ENCODE measurements at regions not wholly inside any gene's neighbourhood (a gene's known extent, or its start where the extent isn't known, plus 50 kb on each side); places are given as distances from the start of the nearest gene placed in this dataset.

GRCh38 chr7:121689749-121690148 lies 183.2 kb upstream of the PTPRZ1 start:
- DNase-seq (ENCODE audit: low read depth, low spot score) (no peak), FAIRE-seq (peak; percentile 43)
- H3K9ac ChIP-seq (ENCODE audit: control insufficient read depth, extremely low read depth, insufficient read depth, low read length): no peak overlapping the region
- H3K9me3 ChIP-seq (ENCODE audit: control insufficient read depth, low read depth, low read length): no peaks in the 10 kb centered on the region
- no peaks in the 10 kb centered on the region for H3K36me3 ChIP-seq (ENCODE audit: control insufficient read depth in 2 of 2, extremely low read depth in 1 of 2, insufficient read depth in 2 of 2, low read length in 2 of 2)
- no peaks in the 10 kb centered on the region for H3K4me1 ChIP-seq (ENCODE audit: control insufficient read depth, extremely low read depth, insufficient read depth, low read length)
- no peak overlapping the region for H3K27ac ChIP-seq (ENCODE audit: control insufficient read depth, insufficient read depth, low read length)
- TF ChIP-seq EZH2 (IDR thresholded peaks at IDR 0.05; ENCODE audit: low read length) (no peak), CTCF (optimal IDR thresholded peaks at IDR 0.05 in 1 of 3, IDR thresholded peaks at IDR 0.05 in 1 of 3, conservative IDR thresholded peaks at IDR 0.05 in 1 of 3; ENCODE audit: extremely low read depth in 1 of 3, insufficient read depth in 2 of 3, low read length in 3 of 3) (no peak)
- dilution Hi-C loops (cut with MboI; ENCODE audit: extremely low pct_ligation_motif_present, low sequenced_read_pairs): no loop called here
- H3K4me3 ChIP-seq (ENCODE audit: control insufficient read depth in 2 of 3, extremely low read depth in 1 of 3, insufficient read depth in 2 of 3, low read depth in 1 of 3, low read length in 3 of 3): no peak overlapping the region
- H4K20me1 ChIP-seq (ENCODE audit: control insufficient read depth, extremely low read depth, insufficient read depth, low read length): no peaks in the 10 kb centered on the region
- no peaks in the 10 kb centered on the region for H3K27me3 ChIP-seq (ENCODE audit: control insufficient read depth, extremely low read depth, insufficient read depth, low read length)
- no peak overlapping the region for H2AFZ ChIP-seq (ENCODE audit: control insufficient read depth, low read length)
- H3K79me2 ChIP-seq (ENCODE audit: control insufficient read depth, insufficient read depth, low read length): no peaks in the 10 kb centered on the region
- no peaks in the 10 kb centered on the region for H3K9me1 ChIP-seq (ENCODE audit: control insufficient read depth, extremely low read depth, insufficient read depth, low read length)
- H3K4me2 ChIP-seq (ENCODE audit: control insufficient read depth, extremely low read depth, insufficient read depth, low read depth, low read length): no peak overlapping the region

- H3K79me2 ChIP-seq (ENCODE audit: control insufficient read depth, insufficient read depth, low read length): no peaks in the 10 kb centered on the region
- no peak overlapping the region for H3K9ac ChIP-seq (ENCODE audit: control insufficient read depth, extremely low read depth, insufficient read depth, low read length)
- H3K4me3 ChIP-seq (ENCODE audit: control insufficient read depth in 2 of 3, extremely low read depth in 1 of 3, insufficient read depth in 2 of 3, low read depth in 1 of 3, low read length in 3 of 3): no peak overlapping the region
- H3K9me1 ChIP-seq (ENCODE audit: control insufficient read depth, extremely low read depth, insufficient read depth, low read length): no peaks in the 10 kb centered on the region
- FAIRE-seq (no peak), DNase-seq (ENCODE audit: low read depth, low spot score) (no peak)
- no peaks in the 10 kb centered on the region for H3K27me3 ChIP-seq (ENCODE audit: control insufficient read depth, extremely low read depth, insufficient read depth, low read length)
- dilution Hi-C loops (cut with MboI; ENCODE audit: extremely low pct_ligation_motif_present, low sequenced_read_pairs): no loop called here
- TF ChIP-seq CTCF (optimal IDR thresholded peaks at IDR 0.05 in 1 of 3, IDR thresholded peaks at IDR 0.05 in 1 of 3, conservative IDR thresholded peaks at IDR 0.05 in 1 of 3; ENCODE audit: extremely low read depth in 1 of 3, insufficient read depth in 2 of 3, low read length in 3 of 3): no peak
- TF ChIP-seq EZH2 (IDR thresholded peaks at IDR 0.05; ENCODE audit: low read length): no peak
- no peak overlapping the region for H3K27ac ChIP-seq (ENCODE audit: control insufficient read depth, insufficient read depth, low read length)
- no peaks in the 10 kb centered on the region for H3K9me3 ChIP-seq (ENCODE audit: control insufficient read depth, low read depth, low read length)
- H3K4me1 ChIP-seq (ENCODE audit: control insufficient read depth, extremely low read depth, insufficient read depth, low read length): no peaks in the 10 kb centered on the region
- H3K4me2 ChIP-seq (ENCODE audit: control insufficient read depth, extremely low read depth, insufficient read depth, low read depth, low read length): no peak overlapping the region
- H4K20me1 ChIP-seq (ENCODE audit: control insufficient read depth, extremely low read depth, insufficient read depth, low read length): no peaks in the 10 kb centered on the region
- H2AFZ ChIP-seq (ENCODE audit: control insufficient read depth, low read length): no peak overlapping the region
- no peaks in the 10 kb centered on the region for H3K36me3 ChIP-seq (ENCODE audit: control insufficient read depth in 2 of 2, extremely low read depth in 1 of 2, insufficient read depth in 2 of 2, low read length in 2 of 2)
Observed at GRCh38 chr7:121681700-121682099, 191.3 kb upstream of the PTPRZ1 start.

Data from keratinocyte (primary cell).